ENCODE measurements at regions not wholly inside any gene's neighbourhood (a gene's known extent, or its start where the extent isn't known, plus 50 kb on each side); places are given as distances from the start of the nearest gene placed in this dataset.

GRCh38 chr18:56510108-56510507 lies 128.3 kb downstream of the TXNL1 start:
- Histone ChIP-seq H2AFZ (ENCODE audit: low read depth, low read length, severe bottlenecking) (no peak overlapping the region), H3K9me3 (ENCODE audit: insufficient read depth, low read length) (no peaks in the 10 kb centered on the region), H3K4me2 (ENCODE audit: low read depth, low read length, poor library complexity, severe bottlenecking) (no peak overlapping the region), H3K27ac (ENCODE audit: low read depth, low read length) (no peak overlapping the region), H3K79me2 (ENCODE audit: insufficient read depth, low read length) (no peaks in the 10 kb centered on the region), H3F3A (ENCODE audit: insufficient read depth) (no peaks in the 10 kb centered on the region), H3K27me3 (ENCODE audit: low read length) (no peaks in the 10 kb centered on the region), H3K36me3 (ENCODE audit: low read length) (no peaks in the 10 kb centered on the region), H3K4me3 (ENCODE audit: insufficient read depth, low read length, poor library complexity, severe bottlenecking) (no peak overlapping the region), H4K20me1 (ENCODE audit: low read depth, low read length) (no peaks in the 10 kb centered on the region), H3K9ac (ENCODE audit: low read length) (no peak overlapping the region), H3K9me2 (replicated peaks; ENCODE audit: insufficient read depth, low read length) (no peaks in the 10 kb centered on the region)
- TF ChIP-seq CTCF (IDR thresholded peaks at IDR 0.05; ENCODE audit: insufficient read depth, low read length, poor library complexity, severe bottlenecking) (no peak), EZH2phosphoT487 (conservative IDR thresholded peaks at IDR 0.05; ENCODE audit: low read length) (no peak)

- Histone ChIP-seq H3K79me2 (ENCODE audit: insufficient read depth, low read length) (no peaks in the 10 kb centered on the region), H3F3A (ENCODE audit: insufficient read depth) (no peaks in the 10 kb centered on the region), H3K4me3 (ENCODE audit: insufficient read depth, low read length, poor library complexity, severe bottlenecking) (no peak overlapping the region), H3K4me2 (ENCODE audit: low read depth, low read length, poor library complexity, severe bottlenecking) (no peak overlapping the region), H3K9ac (ENCODE audit: low read length) (no peak overlapping the region), H3K9me2 (replicated peaks; ENCODE audit: insufficient read depth, low read length) (no peaks in the 10 kb centered on the region), H4K20me1 (ENCODE audit: low read depth, low read length) (no peaks in the 10 kb centered on the region), H3K36me3 (ENCODE audit: low read length) (no peaks in the 10 kb centered on the region), H2AFZ (ENCODE audit: low read depth, low read length, severe bottlenecking) (no peak overlapping the region), H3K27me3 (ENCODE audit: low read length) (no peaks in the 10 kb centered on the region), H3K27ac (ENCODE audit: low read depth, low read length) (no peak overlapping the region), H3K9me3 (ENCODE audit: insufficient read depth, low read length) (no peaks in the 10 kb centered on the region)
- TF ChIP-seq EZH2phosphoT487 (conservative IDR thresholded peaks at IDR 0.05; ENCODE audit: low read length) (no peak), CTCF (IDR thresholded peaks at IDR 0.05; ENCODE audit: insufficient read depth, low read length, poor library complexity, severe bottlenecking) (no peak)
Observed at GRCh38 chr18:56509656-56510055, 128.7 kb downstream of the TXNL1 start.

GRCh38 chr18:56508370-56509036 lies 129.9 kb downstream of the TXNL1 start:
- no peak overlapping the region for H3K9ac ChIP-seq (ENCODE audit: low read length)
- no peak overlapping the region for H3K4me3 ChIP-seq (ENCODE audit: insufficient read depth, low read length, poor library complexity, severe bottlenecking)
- no peak overlapping the region for H2AFZ ChIP-seq (ENCODE audit: low read depth, low read length, severe bottlenecking)
- no peak overlapping the region for H3K27ac ChIP-seq (ENCODE audit: low read depth, low read length)
- H3K79me2 ChIP-seq (ENCODE audit: insufficient read depth, low read length) = no peaks in the 10 kb centered on the region
- H3K27me3 ChIP-seq (ENCODE audit: low read length) = no peaks in the 10 kb centered on the region
- no peak overlapping the region for H3K4me2 ChIP-seq (ENCODE audit: low read depth, low read length, poor library complexity, severe bottlenecking)
- H3K9me3 ChIP-seq (ENCODE audit: insufficient read depth, low read length) = no peaks in the 10 kb centered on the region
- no peaks in the 10 kb centered on the region for H3K36me3 ChIP-seq (ENCODE audit: low read length)
- no peak for TF ChIP-seq CTCF (IDR thresholded peaks at IDR 0.05; ENCODE audit: insufficient read depth, low read length, poor library complexity, severe bottlenecking)
- TF ChIP-seq EZH2phosphoT487 (conservative IDR thresholded peaks at IDR 0.05; ENCODE audit: low read length) = no peak
- H3K9me2 ChIP-seq (replicated peaks; ENCODE audit: insufficient read depth, low read length) = no peaks in the 10 kb centered on the region
- H3F3A ChIP-seq (ENCODE audit: insufficient read depth) = no peaks in the 10 kb centered on the region
- H4K20me1 ChIP-seq (ENCODE audit: low read depth, low read length) = no peaks in the 10 kb centered on the region

Measured in SU-DHL-6 (cell line).